ENCODE measurements at regions not wholly inside any gene's neighbourhood (a gene's known extent, or its start where the extent isn't known, plus 50 kb on each side); places are given as distances from the start of the nearest gene placed in this dataset.
"Not testable (repeated sequence)": the region's sequence is repeated elsewhere in the genome, so short reads cannot be mapped to it uniquely, and the experiment has no call there.

DNA sequence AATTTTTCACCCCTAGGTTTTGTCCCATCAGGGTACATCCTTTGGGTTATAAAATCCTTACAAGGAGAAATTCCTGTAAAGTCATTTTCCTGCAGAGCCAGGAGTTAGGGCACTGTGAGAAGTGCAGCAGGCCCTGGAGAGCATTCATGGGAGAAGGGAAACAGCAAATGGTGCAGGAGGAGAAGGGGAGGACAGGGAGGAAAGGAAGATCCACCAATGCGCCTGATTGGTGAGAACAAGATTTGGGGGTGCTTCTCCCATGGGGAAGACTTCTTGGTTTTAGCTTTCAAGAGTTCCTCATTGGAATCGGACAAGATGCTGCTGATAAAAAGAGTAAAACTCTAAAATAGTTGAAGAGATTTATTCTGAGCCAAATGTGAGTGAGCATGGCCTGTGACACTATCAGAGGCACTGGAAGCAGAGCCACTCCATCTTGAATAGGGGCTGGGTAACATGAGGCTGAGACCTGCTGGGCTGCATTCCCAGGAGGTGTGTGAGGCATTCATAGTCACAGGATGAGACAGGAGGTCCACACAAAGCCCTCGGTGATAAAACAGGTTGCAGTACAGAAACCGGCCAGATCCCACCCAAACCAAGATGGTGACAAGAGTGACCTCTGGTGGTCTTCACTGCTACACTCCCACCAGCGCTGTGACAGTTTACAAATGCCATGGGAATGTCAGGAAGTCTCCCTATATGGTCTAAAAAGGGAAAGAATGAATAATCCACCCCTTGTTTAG is 305.5 kb upstream of the USP9Y start:
- not testable (repeated sequence) for TF ChIP-seq POLR2AphosphoS5, CTCF (IDR thresholded peaks at IDR 0.05)
